Hypothalamus (tissue), 51 donors: ENCODE measurements at regions not wholly inside any gene's neighbourhood (a gene's known extent, or its start where the extent isn't known, plus 50 kb on each side); places are given as distances from the start of the nearest gene placed in this dataset.
"Not testable (repeated sequence)": the region's sequence is repeated elsewhere in the genome, so short reads cannot be mapped to it uniquely, and the experiment has no call there.

Experiments
- DNase-seq, 51 donors: peaks; one replicate each; lab custom pipeline; 2025; lab: John Stamatoyannopoulos, UW

DNA sequence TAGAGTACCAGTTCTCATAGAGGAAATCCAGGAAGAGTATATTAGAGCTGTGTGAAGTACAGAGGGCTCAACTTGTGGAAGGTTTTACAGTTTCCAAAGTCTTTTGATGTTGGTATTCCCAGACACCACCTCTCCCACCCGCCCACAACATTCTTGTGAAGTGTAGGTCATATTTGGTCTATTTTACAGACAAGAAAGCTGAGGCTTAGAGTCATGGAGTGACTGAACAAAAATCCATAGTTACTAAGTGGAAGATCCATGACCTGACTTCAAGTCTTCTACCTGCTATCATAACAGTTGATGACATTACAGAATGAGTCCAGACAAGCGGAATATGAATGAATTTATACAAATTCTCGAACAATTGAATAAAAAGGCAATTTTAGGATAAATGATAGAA, 187.1 kb upstream of the RPS23 start:
- no peak for DNase-seq

DNA sequence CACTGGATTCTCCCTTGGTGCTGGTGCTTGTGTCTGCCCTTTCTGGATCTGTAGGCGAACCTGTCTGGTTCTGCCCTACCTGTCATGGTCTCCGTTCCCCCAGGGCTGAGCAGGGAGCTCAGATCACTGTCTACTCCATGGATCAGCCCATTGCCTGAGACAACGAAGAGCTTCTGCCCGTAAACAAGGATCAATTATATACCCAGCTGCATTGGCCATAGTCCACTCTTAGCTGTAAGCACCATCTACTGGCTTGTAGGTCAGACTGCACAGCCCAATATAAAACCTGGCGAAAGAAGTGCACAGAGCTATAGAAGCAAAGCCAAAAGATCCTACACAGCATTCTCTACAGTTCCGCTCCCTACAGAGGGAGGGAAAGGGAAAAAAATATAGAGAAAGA, 181.5 kb upstream of the RPS23 start:
- DNase-seq: no peak

DNA sequence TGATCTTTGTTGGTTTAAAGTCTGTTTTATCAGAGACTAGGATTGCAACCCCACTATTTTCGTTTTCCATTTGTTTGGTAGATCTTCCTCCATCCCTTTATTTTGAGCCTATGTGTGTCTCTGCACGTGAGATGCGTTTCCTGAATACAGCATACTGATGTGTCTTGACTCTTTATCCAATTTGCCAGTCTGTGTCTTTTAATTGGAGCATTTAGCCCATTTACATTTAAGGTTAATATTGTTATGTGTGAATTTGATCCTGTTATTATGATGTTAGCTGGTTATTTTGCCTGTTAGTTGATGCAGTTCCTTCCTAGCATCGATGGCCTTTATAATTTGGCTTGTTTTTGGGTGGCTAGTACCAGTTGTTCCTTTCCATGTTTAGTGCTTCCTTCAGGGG, 177.2 kb upstream of the RPS23 start:
- DNase-seq: not testable (repeated sequence)

DNA sequence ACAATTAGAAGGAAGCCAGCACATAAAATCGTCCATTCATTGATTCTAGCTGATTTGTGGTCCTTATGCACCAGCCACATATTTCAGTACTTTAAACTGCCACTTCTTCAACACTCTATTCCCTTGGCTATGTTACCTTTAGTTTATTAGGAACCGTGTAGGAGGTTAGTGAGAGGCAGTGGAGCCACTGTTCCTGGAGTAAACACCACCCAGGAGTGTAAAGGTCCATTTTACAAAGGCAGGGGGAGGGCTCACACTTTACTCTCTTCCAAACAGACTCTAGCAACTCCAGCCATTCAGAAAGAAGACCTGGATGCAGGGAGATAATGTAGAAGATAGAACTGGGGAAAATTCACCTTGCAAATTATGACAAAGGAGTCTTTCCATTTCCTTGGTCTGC, 170.2 kb upstream of the RPS23 start:
- DNase-seq: no peak

DNA sequence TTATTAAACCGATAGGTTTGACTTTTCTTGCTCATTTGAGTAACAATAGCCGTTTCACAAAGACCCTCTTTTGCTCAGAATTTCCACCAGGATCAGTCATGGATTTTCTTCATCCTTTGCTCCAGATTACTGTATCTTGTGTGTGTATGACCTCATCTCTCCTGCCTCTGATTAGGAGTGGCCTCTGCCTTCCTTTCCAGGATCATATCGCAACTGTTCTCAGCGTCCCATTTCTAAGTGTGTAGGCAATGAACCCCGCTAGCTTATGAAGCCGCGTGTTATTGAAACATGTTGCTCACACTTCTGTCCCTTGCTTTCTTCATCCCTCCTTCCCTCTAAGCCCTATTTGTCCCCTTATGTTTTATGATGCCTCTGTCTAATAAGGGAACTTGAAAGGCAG, 169.8 kb upstream of the RPS23 start:
- no peak for DNase-seq

DNA sequence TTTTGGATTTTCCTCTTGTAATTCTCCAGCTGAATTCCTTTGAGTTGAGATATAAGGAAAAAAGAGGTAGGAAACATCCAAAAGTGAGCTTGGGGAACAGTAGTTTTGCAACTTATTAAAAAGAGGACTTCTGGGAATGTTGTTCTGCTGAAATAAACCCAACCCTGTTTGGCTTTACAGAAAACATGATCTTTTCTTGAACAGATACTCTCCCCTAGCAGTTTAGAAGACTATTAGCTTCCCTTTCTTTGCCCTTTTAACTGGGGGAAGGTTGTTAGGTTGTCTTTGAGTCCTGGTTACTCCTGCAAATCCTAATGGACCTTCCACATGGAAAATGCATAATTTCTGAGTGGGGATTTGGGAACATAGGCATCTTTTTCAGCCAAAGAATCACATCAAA, 168.7 kb upstream of the RPS23 start:
- DNase-seq: no peak

DNA sequence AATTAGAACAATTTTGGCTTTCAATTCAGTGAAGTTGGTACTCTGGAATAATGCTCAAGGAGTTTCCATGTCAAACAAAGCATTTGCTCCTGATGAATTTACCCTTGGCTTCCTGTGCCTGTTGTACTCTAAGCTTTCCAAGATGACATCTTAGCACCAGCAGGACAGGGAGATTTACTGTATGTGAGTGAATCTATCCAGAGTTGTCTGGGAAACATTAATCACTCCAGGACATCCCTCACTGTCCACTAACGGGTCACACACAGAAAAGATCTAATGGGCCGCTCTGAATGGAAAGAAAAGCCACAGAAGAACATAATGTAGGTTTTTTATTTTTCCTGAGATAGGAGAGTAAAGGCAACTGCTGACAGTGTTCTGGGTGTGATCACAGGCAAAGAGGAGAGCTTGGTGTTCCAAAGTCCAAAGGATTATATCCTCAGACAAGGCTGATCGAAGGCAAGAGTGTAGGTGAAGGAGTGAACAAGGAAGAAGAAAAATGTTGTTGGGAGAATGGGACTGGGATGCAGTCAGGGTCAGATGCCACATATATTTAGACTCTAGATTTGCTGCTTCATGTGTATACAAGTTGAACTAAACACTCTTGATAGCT, 167.7 kb upstream of the RPS23 start:
- DNase-seq: no peak

DNA sequence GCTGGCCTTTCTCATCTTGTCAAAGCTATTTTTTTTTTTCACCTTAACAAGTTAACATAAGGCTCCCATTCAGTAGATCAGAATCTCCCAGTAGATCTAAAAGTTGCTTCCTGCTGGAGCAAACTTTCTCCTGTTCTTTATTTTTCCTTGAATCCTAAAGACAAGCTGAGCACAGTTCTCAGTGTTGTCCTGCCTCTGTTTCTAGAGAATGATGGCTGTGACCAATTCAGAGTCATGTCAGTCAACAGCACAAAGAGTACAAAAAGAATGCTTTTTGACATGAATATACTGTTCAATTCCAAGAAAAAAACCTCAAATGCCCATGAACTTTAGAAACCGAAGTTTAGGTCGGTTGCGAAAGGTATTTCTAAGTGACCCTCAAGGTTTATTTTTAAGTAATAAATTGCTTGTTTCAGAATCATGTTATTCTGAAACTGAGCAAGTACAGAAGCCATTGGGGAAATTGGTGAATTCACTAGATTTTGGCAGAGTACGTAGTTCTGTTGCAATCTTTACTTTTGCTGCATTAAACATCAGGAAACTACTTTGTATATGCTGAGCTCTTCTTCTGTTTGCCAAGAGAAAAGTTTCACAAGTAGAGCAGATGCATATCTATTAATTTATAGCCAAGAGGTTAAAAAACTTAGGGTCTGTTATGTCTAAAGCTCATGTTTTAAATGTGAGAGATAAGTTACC, 161.7 kb upstream of the RPS23 start:
- DNase-seq: no peak

DNA sequence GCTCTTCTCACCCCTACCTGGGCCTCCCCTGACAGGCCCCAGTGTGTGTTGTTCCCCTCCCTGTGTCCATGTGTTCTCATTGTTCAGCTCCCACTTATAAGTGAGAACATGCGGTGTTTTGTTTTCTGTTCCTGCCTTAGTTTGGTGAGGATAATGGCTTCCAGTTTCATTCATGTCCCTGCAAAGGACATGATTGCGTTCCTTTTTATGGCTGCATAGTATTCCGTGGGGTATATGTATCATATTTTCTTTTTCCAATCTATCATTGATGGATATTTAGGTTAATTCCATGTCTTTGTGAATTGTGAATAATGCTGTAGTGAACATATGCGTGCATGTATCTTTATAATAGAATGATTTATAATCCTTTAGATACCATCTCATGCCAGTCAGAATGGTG, 159.4 kb upstream of the RPS23 start:
- DNase-seq: not testable (repeated sequence)

DNA sequence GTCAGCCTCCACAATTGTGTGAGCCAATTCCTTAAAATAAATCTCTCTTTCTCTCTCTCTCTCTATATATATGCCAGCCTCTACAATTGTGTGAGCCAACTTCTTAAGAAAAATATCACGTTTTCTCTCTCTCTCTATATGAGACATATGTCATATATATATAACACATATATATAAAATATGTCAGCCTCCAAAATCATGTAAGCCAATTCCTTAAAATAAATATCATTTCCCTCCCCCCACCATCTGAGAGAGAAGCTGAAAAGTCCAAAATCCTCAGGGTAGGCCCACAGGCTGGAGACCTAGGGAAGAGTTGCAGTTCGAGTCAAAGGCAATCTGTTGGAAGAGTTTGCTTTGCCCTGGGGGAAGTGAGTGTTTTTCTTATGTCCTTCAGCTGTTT, 158.1 kb upstream of the RPS23 start:
- no peak for DNase-seq

DNA sequence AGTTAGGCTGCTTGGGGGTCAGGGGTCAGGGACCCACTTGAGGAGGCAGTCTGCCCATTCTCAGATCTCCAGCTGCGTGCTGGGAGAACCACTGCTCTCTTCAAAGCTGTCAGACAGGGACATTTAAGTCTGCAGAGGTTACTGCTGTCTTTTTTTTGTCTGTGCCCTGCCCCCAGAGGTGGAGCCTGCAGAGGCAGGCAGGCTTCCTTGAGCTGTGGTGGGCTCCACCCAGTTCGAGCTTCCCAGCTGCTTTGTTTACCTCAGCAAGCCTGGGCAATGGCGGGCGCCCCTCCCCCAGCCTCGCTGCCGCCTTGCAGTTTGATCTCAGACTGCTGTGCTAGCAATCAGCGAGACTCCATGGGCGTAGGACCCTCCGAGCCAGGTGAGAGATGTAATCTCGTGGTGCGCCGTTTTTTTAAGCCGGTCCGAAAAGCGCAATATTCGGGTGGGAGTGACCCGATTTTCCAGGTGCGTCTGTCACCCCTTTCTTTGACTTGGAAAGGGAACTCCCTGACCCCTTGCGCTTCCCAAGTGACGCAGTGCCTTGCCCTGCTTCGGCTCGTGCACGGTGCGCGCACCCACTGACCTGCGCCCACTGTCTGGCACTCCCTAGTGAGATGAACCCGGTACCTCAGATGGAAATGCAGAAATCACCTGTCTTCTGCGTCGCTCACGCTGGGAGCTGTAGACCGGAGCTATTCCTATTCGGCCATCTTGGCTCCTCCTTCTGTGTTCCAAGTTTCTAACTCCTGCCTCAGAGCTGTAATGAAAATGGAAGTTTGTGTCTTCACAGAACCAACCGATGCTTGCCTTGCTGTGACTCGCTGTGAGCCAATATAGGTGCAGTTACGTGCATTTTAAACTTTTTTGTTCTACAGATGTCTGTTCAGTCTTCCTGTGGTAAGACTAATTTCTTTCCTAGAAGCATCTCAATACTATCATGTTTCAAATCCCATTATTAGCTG, 156.8 kb upstream of the RPS23 start:
- not testable (repeated sequence) for DNase-seq

DNA sequence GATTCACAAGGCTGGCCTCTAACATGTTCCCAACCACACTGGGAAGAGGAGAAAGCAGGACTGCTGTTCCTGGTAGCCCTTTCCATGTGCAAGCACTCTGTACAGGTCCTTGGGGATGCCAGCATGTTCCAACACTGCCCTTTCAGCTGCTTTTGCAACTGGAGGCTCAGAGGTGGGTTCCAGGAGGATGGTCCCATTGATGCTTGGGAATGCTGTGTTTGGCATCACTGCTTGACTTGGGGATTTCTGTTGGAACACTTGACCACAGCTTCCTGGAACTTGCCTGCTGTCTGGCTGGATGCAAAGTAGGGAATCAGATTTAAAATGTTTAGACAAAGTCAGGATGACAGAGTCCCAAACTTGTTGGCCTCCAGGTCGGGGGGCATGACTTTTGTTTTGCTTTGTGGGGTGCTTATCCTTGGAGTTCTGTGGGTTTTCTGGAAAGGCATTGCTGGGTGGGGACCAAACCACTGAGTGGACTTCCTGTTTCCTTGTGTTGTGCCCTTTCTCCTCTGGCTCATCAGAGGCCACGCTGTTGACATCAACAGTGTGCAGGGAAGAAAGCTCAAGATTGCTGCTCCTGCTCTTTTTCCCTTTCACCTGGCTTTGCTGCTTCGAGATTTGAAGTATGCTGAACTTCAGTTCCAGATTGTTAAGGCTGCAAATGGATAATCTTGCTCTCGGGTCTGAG, 148.5 kb upstream of the RPS23 start:
- DNase-seq: no peak

DNA sequence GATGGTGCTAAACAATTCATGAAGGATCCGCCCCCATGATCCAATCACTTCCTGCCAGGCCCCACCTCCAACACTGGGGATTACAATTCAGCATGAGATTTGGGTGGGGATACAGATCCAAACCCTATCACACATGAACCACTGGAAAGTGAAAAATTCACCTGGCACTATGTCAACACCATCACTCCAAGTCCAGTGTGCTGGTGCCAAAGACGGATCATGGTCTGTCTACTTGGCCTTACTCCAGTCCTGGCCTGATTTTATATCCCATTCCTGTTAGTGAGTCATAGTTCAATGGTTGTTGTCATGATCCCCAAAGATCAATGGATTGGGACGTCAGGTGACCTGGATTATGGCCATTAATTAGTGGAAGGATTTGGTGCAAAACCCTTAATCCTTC, 147.4 kb upstream of the RPS23 start:
- DNase-seq: no peak

DNA sequence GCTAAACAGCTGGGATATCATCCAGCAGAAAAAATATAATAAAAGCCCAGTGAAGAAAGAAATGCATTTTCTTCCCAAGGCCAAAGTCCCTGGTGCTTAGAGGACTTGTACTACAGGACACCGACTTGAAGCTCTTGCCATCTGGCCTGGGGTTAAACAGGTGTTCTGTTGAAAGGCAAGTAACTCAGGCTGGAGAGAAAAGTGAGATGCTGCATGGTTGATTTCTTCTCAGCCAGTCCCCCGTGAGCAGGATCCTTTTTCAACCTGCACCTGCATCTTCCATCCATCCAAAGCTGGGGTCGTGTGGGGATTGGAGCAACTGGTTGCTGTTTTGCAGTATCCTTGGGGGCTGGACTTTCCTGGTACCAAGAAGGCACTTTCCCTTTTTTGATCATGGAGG, 146.1 kb upstream of the RPS23 start:
- DNase-seq: no peak

DNA sequence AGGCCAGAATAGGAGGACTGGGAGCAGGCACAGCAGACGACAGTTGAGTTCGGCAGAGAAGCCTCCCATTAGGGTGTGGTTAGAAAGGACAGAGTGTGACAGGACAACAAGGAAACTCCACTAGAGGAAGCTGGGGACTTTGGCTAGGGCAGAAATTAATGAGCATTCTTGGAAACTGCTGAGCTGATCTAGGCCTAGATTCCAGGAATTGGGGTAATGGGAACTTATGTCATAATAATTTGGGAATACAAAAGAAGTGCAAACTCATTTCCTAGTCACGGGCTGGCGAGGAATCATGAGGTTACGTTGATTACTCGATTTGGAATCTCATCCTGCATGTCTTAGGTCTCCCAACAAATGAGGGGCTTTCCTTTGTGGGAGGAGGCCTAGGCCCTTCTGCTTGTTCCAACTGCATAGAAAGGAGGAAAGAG, 144.6 kb upstream of the RPS23 start:
- no peak for DNase-seq

DNA sequence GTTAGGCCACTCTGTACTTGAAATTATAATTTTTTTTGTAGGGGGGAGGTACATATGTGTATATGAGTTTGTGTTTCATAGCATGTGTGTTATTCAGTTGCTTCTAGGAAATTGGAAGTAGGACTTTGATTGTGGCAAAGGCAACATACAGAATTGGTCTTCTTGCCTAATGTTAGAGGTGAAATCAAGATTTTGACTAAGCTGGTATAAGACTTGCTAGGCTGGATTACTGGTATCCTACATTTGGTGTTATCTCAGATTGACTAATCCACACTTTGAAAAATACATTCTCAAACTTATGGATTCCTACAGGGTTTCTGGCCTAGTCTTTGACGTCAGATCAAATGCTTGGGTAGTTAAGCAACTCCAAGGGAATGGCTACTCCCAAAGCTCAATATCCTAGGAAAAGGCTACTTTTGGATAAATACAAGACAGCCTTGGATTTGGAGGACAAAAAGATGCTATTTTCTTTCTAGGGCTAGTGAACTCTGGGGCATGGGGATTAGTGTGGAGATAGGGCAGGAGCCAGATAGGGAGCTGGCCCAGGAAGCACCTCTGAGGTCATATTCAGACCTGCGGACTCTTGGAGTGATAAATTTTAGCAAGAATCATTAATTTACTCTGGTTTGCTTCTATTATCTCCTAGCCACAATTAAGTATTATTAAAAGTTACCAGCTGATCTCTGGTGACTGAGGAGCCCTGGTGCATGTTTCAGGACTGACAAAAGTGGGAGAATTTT, 144.0 kb upstream of the RPS23 start:
- DNase-seq: no peak

DNA sequence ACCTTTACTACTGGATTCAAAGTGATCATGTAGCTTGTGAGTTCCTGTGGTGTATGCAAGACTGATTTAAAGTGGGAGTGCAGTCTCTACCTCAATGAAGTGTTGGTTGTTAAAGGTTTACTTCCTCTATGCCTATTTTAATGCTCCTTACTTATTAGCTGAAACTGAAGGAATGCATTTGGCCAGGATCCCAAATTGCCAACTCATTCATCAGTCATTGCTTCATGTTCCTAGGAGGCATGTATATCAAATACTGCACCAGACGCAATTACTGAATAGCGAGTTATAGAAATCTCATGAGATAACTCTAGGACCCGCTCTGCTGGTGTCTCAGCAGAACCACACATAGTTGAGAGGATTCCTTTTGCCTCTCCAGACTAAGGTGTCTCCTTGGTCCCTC, 143.0 kb upstream of the RPS23 start:
- no peak for DNase-seq

DNA sequence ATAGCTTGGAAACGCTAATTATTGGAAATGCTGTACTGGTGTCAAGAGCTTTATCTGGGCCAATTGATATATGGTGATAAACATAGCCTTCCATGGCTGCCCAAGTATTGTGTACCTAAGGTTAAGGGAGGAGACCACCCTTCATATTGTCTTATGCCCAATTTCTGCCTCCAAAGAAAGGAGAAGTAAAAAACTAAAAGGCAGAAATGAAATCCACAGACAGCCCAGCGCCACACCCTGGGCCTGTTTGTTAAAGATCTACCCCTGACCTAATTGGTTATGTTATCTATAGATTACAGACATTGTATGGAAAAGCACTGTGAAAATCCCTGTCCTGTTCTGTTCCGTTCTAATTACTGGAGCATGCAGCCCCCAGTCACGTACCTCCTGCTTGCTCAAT, 142.4 kb upstream of the RPS23 start:
- DNase-seq: not testable (repeated sequence)

DNA sequence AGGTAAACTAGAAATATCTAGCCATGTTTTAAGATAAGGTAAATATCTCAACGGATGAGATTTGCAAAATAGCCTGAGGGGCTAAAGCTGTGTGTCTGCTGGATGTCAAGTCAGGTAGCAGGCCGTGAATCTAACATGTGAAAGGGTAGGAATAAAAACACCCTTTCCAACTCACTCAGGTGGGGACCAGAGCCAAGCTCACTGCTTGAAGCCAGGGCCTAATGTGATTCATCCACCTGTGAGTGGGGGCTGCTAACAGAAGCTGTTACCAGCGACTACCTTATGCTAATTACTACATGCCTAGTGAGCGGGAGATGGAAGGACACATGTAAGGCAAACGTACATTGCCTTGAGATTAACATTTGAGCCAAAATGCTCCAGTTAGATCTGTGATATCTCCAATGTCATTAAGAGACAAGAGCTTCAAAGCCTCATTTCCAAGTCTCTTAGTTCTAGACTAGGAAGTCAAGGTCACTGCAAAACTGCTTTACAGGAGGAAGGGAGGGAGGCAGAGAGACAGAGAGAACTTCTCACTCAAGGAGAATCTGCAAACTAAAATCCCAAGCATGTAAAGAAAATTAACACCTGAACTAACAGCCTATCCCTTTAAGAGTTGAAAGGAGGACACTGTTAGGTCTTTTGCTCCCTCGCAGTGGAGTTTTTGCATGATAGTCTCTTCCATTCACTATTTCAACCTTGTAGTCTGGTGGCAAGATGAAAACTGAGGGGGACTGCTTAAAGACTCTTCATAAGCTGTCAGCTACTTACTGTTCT, 141.6 kb upstream of the RPS23 start:
- DNase-seq: no peak

DNA sequence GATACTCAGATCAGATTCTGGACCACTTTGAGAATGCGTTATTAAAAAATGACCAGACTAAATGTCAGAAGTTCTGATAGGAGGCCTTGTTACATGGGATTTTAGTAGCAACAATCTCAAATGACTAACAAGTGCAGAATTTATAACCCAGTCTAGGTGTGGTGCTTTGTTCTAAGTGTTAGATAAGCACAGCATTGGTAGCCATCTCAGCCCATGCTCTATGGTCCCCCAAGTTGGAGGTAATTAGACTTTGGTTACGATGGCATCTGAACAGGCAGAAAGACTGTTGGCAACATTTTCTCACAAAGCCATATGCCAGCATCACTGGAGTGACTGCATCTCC, 140.4 kb upstream of the RPS23 start:
- no peak for DNase-seq
